B cell (primary cell): ENCODE measurements at regions not wholly inside any gene's neighbourhood (a gene's known extent, or its start where the extent isn't known, plus 50 kb on each side); places are given as distances from the start of the nearest gene placed in this dataset.

Source experiments
- CTCF ChIP-seq: fragments of 200-600 bp; IDR thresholded peaks from one replicate; pipeline ENCODE4 v1.8.0; 2022; ENCODE audit warnings: antibody characterized with exemption, mild to moderate bottlenecking
- EZH2 ChIP-seq: IDR thresholded peaks from 2 replicates; pipeline ENCODE4 v1.6.1; 2012; ENCODE audit warnings: borderline replicate concordance, low read depth, mild to moderate bottlenecking, moderate library complexity, low read length; ENCODE audit not compliant: insufficient read depth, poor library complexity, severe bottlenecking

GRCh38 chr10:118499186-118499585, 96.3 kb downstream of the PRLHR start:
- TF ChIP-seq CTCF (no peak), EZH2 (no peak)
